ENCODE measurements at regions not wholly inside any gene's neighbourhood (a gene's known extent, or its start where the extent isn't known, plus 50 kb on each side); places are given as distances from the start of the nearest gene placed in this dataset.
"Not testable (repeated sequence)": the region's sequence is repeated elsewhere in the genome, so short reads cannot be mapped to it uniquely, and the experiment has no call there.

- DNase-seq (ENCODE audit: low spot score), result no peak
- ATAC-seq, result no peak
- intact Hi-C loops (cut with DNase I), result no loop called here
Measured at GRCh38 chr2:192578780-192579179, 384.0 kb upstream of the TMEFF2 start.

GRCh38 chr2:192577706-192578105 lies 383.0 kb upstream of the TMEFF2 start:
- DNase-seq (ENCODE audit: low spot score) (no peak), ATAC-seq (no peak)
- intact Hi-C loops (cut with DNase I), result no loop called here

- ATAC-seq (no peak), DNase-seq (ENCODE audit: low spot score) (no peak)
- intact Hi-C loops (cut with DNase I), result no loop called here
Measured at GRCh38 chr2:192574552-192574951, 379.8 kb upstream of the TMEFF2 start.

- DNase-seq (ENCODE audit: low spot score) (no peak), ATAC-seq (no peak)
- intact Hi-C loops (cut with DNase I), result no loop called here
Measured at GRCh38 chr2:192571636-192572035, 376.9 kb upstream of the TMEFF2 start.

GRCh38 chr2:192570788-192571187 lies 376.1 kb upstream of the TMEFF2 start:
- ATAC-seq, result no peak
- DNase-seq (ENCODE audit: low spot score), result no peak
- intact Hi-C loops (cut with DNase I), result no loop called here

GRCh38 chr2:192566863-192567262 lies 372.1 kb upstream of the TMEFF2 start:
- no peak for ATAC-seq
- DNase-seq (ENCODE audit: low spot score), result no peak
- intact Hi-C loops (cut with DNase I), result no loop called here

GRCh38 chr2:192560326-192560725 lies 365.6 kb upstream of the TMEFF2 start:
- DNase-seq (ENCODE audit: low spot score) (no peak), ATAC-seq (no peak)
- intact Hi-C loops (cut with DNase I), result no loop called here

- intact Hi-C loops (cut with DNase I), result no loop called here
- DNase-seq (ENCODE audit: low spot score) (no peak), ATAC-seq (no peak)
Measured at GRCh38 chr2:192559587-192559986, 364.9 kb upstream of the TMEFF2 start.

- ATAC-seq (no peak), DNase-seq (ENCODE audit: low spot score) (no peak)
- intact Hi-C loops (cut with DNase I), result no loop called here
Measured at GRCh38 chr2:192558637-192559036, 363.9 kb upstream of the TMEFF2 start.

- no peak for ATAC-seq
- intact Hi-C loops (cut with DNase I), result no loop called here
- DNase-seq (ENCODE audit: low spot score), result no peak
Measured at GRCh38 chr2:192555740-192556139, 361.0 kb upstream of the TMEFF2 start.

GRCh38 chr2:192551760-192552159 lies 357.0 kb upstream of the TMEFF2 start:
- intact Hi-C loops (cut with DNase I), result no loop called here
- ATAC-seq, result no peak
- DNase-seq (ENCODE audit: low spot score), result no peak

- DNase-seq (ENCODE audit: low spot score) (no peak), ATAC-seq (no peak)
- intact Hi-C loops (cut with DNase I), result no loop called here
Measured at GRCh38 chr2:192546565-192546964, 351.8 kb upstream of the TMEFF2 start.

- no peak for DNase-seq (ENCODE audit: low spot score)
- intact Hi-C loops (cut with DNase I), result no loop called here
- ATAC-seq, result no peak
Measured at GRCh38 chr2:192544371-192544955, 349.7 kb upstream of the TMEFF2 start.

- DNase-seq (ENCODE audit: low spot score); intact Hi-C loops (cut with DNase I); ATAC-seq: not testable (repeated sequence)
Measured at GRCh38 chr2:192542148-192543066, 347.7 kb upstream of the TMEFF2 start.

GRCh38 chr2:192539306-192539705 lies 344.6 kb upstream of the TMEFF2 start:
- intact Hi-C loops (cut with DNase I), result no loop called here
- DNase-seq (ENCODE audit: low spot score) (no peak), ATAC-seq (no peak)

- no peak for DNase-seq (ENCODE audit: low spot score)
- intact Hi-C loops (cut with DNase I), result no loop called here
- ATAC-seq, result no peak
Measured at GRCh38 chr2:192536922-192537624, 342.3 kb upstream of the TMEFF2 start.

- ATAC-seq, result no peak
Measured at GRCh38 chr2:192535956-192536921, 341.5 kb upstream of the TMEFF2 start.

GRCh38 chr2:192534072-192534471 lies 339.3 kb upstream of the TMEFF2 start:
- intact Hi-C loops (cut with DNase I), result no loop called here
- ATAC-seq, result no peak
- DNase-seq (ENCODE audit: low spot score), result no peak

More at GRCh38 chr2:192535956-192536921, 341.5 kb upstream of the TMEFF2 start:
- DNase-seq (ENCODE audit: low spot score), result no peak
- intact Hi-C loops (cut with DNase I), result no loop called here
